ENCODE measurements at regions not wholly inside any gene's neighbourhood (a gene's known extent, or its start where the extent isn't known, plus 50 kb on each side); places are given as distances from the start of the nearest gene placed in this dataset.
"Not testable (repeated sequence)": the region's sequence is repeated elsewhere in the genome, so short reads cannot be mapped to it uniquely, and the experiment has no call there.

GRCh38 chr1:9442278-9442846 is 96.9 kb upstream of the SLC25A33 start:
- DNase-seq, result peak; percentile 70

GRCh38 chr1:9442986-9443385 is 96.3 kb upstream of the SLC25A33 start:
- DNase-seq, result no peak

GRCh38 chr1:9443913-9444445 is 95.3 kb upstream of the SLC25A33 start:
- DNase-seq, result peak; percentile 75

- peak; percentile 72 for DNase-seq
These were observed 94.7 kb upstream of the SLC25A33 start for GRCh38 chr1:9444532-9444931.

GRCh38 chr1:9445081-9445480 is 94.2 kb upstream of the SLC25A33 start:
- not testable (repeated sequence) for DNase-seq

- no peak for DNase-seq
These were observed 91.9 kb upstream of the SLC25A33 start for GRCh38 chr1:9447215-9447960.

GRCh38 chr1:9448132-9449109 is 90.8 kb upstream of the SLC25A33 start:
- DNase-seq, result peak; percentile 54

- peak; percentile 77 for DNase-seq
These were observed 90.1 kb upstream of the SLC25A33 start for GRCh38 chr1:9449110-9449627.

- no peak for DNase-seq
These were observed 89.1 kb upstream of the SLC25A33 start for GRCh38 chr1:9449976-9450696.

- no peak for DNase-seq
These were observed 88.2 kb upstream of the SLC25A33 start for GRCh38 chr1:9451081-9451480.

GRCh38 chr1:9452516-9453140 is 86.6 kb upstream of the SLC25A33 start:
- no peak for DNase-seq

GRCh38 chr1:9453375-9453774 is 85.9 kb upstream of the SLC25A33 start:
- no peak for DNase-seq

- no peak for DNase-seq
These were observed 85.4 kb upstream of the SLC25A33 start for GRCh38 chr1:9453779-9454418.

- no peak for DNase-seq
These were observed 84.7 kb upstream of the SLC25A33 start for GRCh38 chr1:9454494-9455066.

- peak; percentile 65 for DNase-seq
These were observed 83.6 kb upstream of the SLC25A33 start for GRCh38 chr1:9455487-9456234.

- no peak for DNase-seq
These were observed 82.4 kb upstream of the SLC25A33 start for GRCh38 chr1:9456833-9457232.

- no peak for DNase-seq
These were observed 79.4 kb upstream of the SLC25A33 start for GRCh38 chr1:9459816-9460407.

- DNase-seq, result no peak
These were observed 73.6 kb upstream of the SLC25A33 start for GRCh38 chr1:9465640-9466039.

All from fibroblast of skin of right biceps (primary cell).